ENCODE measurements at regions not wholly inside any gene's neighbourhood (a gene's known extent, or its start where the extent isn't known, plus 50 kb on each side); places are given as distances from the start of the nearest gene placed in this dataset.

GRCh38 chr5:28328681-28329080, 1290.3 kb upstream of the CDH9 start:
- DNase-seq (ENCODE audit: low read depth in 1 of 2, low spot score in 1 of 2): no peak
- TF ChIP-seq REST (IDR thresholded peaks at IDR 0.05; ENCODE audit: insufficient replicate concordance, low read depth) (no peak), SPI1 (IDR thresholded peaks at IDR 0.05; ENCODE audit: borderline replicate concordance, low read depth) (no peak)
- Histone ChIP-seq H3K4me3 (replicated peaks; ENCODE audit: insufficient read depth, low read length) (no peak overlapping the region), H3K27ac (replicated peaks) (no peak overlapping the region), H3K27me3 (ENCODE audit: insufficient read depth, poor library complexity, severe bottlenecking) (no peaks in the 10 kb centered on the region)

- Histone ChIP-seq H3K4me3 (replicated peaks; ENCODE audit: insufficient read depth, low read length) (no peak overlapping the region), H3K27me3 (ENCODE audit: insufficient read depth, poor library complexity, severe bottlenecking) (no peaks in the 10 kb centered on the region), H3K27ac (replicated peaks) (no peak overlapping the region)
- no peak for DNase-seq (ENCODE audit: low read depth in 1 of 2, low spot score in 1 of 2)
- TF ChIP-seq SPI1 (IDR thresholded peaks at IDR 0.05; ENCODE audit: borderline replicate concordance, low read depth): peak; percentile 74
- no peak for TF ChIP-seq GABPA (IDR thresholded peaks at IDR 0.05; ENCODE audit: low read depth)
- no peak for TF ChIP-seq CTCF (IDR thresholded peaks at IDR 0.05; ENCODE audit: insufficient read depth, low read length)
- no peak for TF ChIP-seq REST (IDR thresholded peaks at IDR 0.05; ENCODE audit: insufficient replicate concordance, low read depth)
Measured at GRCh38 chr5:28324174-28324573, 1285.8 kb upstream of the CDH9 start.

GRCh38 chr5:28313953-28314352, 1275.6 kb upstream of the CDH9 start:
- no peak for TF ChIP-seq REST (IDR thresholded peaks at IDR 0.05; ENCODE audit: insufficient replicate concordance, low read depth)
- TF ChIP-seq SPI1 (IDR thresholded peaks at IDR 0.05; ENCODE audit: borderline replicate concordance, low read depth): no peak
- no peak for TF ChIP-seq CTCF (IDR thresholded peaks at IDR 0.05; ENCODE audit: insufficient read depth, low read length)
- no peak for TF ChIP-seq POLR2AphosphoS5 (IDR thresholded peaks at IDR 0.05; ENCODE audit: low read depth)
- no peak for TF ChIP-seq GABPA (IDR thresholded peaks at IDR 0.05; ENCODE audit: low read depth)
- Histone ChIP-seq H3K27me3 (ENCODE audit: insufficient read depth, poor library complexity, severe bottlenecking) (no peaks in the 10 kb centered on the region), H3K4me3 (replicated peaks; ENCODE audit: insufficient read depth, low read length) (no peak overlapping the region), H3K27ac (replicated peaks) (no peak overlapping the region)
- no peak for DNase-seq (ENCODE audit: low read depth in 1 of 2, low spot score in 1 of 2)

Measured in HL-60 (cell line).